ENCODE measurements at regions not wholly inside any gene's neighbourhood (a gene's known extent, or its start where the extent isn't known, plus 50 kb on each side); places are given as distances from the start of the nearest gene placed in this dataset.

- H3K4me3 ChIP-seq (ENCODE audit: low read depth, low read length), result no peak overlapping the region
- no peaks in the 10 kb centered on the region for H3K4me1 ChIP-seq
- no peak for DNase-seq
- no peaks in the 10 kb centered on the region for H3K27me3 ChIP-seq
- H3K36me3 ChIP-seq, result no peaks in the 10 kb centered on the region
- H3K9me3 ChIP-seq, result no peaks in the 10 kb centered on the region
- TF ChIP-seq CTCF (IDR thresholded peaks at IDR 0.05; ENCODE audit: low read depth, low read length), result no peak
Observed at GRCh38 chr5:167783145-167783817, 508.2 kb upstream of the WWC1 start.

- no peaks in the 10 kb centered on the region for H3K27me3 ChIP-seq
- DNase-seq, result no peak
- TF ChIP-seq CTCF (IDR thresholded peaks at IDR 0.05; ENCODE audit: low read depth, low read length), result no peak
- H3K4me3 ChIP-seq (ENCODE audit: low read depth, low read length), result no peak overlapping the region
- H3K4me1 ChIP-seq, result no peaks in the 10 kb centered on the region
- no peaks in the 10 kb centered on the region for H3K9me3 ChIP-seq
- H3K36me3 ChIP-seq, result no peaks in the 10 kb centered on the region
Observed at GRCh38 chr5:167785106-167785505, 506.3 kb upstream of the WWC1 start.

GRCh38 chr5:167785901-167786300, 505.5 kb upstream of the WWC1 start:
- no peaks in the 10 kb centered on the region for H3K4me1 ChIP-seq
- no peak for DNase-seq
- no peak overlapping the region for H3K4me3 ChIP-seq (ENCODE audit: low read depth, low read length)
- no peaks in the 10 kb centered on the region for H3K27me3 ChIP-seq
- H3K9me3 ChIP-seq, result no peaks in the 10 kb centered on the region
- no peaks in the 10 kb centered on the region for H3K36me3 ChIP-seq
- TF ChIP-seq CTCF (IDR thresholded peaks at IDR 0.05; ENCODE audit: low read depth, low read length), result no peak

- DNase-seq, result no peak
Observed at GRCh38 chr5:167786871-167787578, 504.4 kb upstream of the WWC1 start.

GRCh38 chr5:167790045-167790444, 501.4 kb upstream of the WWC1 start:
- H3K9me3 ChIP-seq, result no peaks in the 10 kb centered on the region
- no peaks in the 10 kb centered on the region for H3K36me3 ChIP-seq
- H3K27me3 ChIP-seq, result no peaks in the 10 kb centered on the region
- no peak overlapping the region for H3K4me3 ChIP-seq (ENCODE audit: low read depth, low read length)
- no peaks in the 10 kb centered on the region for H3K4me1 ChIP-seq
- TF ChIP-seq CTCF (IDR thresholded peaks at IDR 0.05; ENCODE audit: low read depth, low read length), result no peak
- DNase-seq, result no peak

More at GRCh38 chr5:167786871-167787578, 504.4 kb upstream of the WWC1 start:
- Histone ChIP-seq H3K27me3 (no peaks in the 10 kb centered on the region), H3K4me1 (no peaks in the 10 kb centered on the region), H3K4me3 (ENCODE audit: low read depth, low read length) (no peak overlapping the region), H3K9me3 (no peaks in the 10 kb centered on the region), H3K36me3 (no peaks in the 10 kb centered on the region)
- TF ChIP-seq CTCF (IDR thresholded peaks at IDR 0.05; ENCODE audit: low read depth, low read length), result no peak

Measured in BE2C (cell line).